ENCODE measurements at regions not wholly inside any gene's neighbourhood (a gene's known extent, or its start where the extent isn't known, plus 50 kb on each side); places are given as distances from the start of the nearest gene placed in this dataset.

GRCh38 chr19:32103541-32103940 is 241.9 kb upstream of the ZNF507 start:
- no peak overlapping the region for H2BK15ac ChIP-seq (ENCODE audit: low read depth, low read length)
- H3K9me3 ChIP-seq (ENCODE audit: control insufficient read depth, insufficient read depth, low read length) = no peaks in the 10 kb centered on the region; the same call in 1 of the 2 replicates
- WGBS, 2 experiments (ENCODE audit: extremely low coverage in 2 of 2, insufficient read length in 1 of 2) = 72% methylated on average over 8 of the region's 11 CpGs; no CpG with 5 or more reads in 1 of the 2 experiments
- no peak overlapping the region for H4K91ac ChIP-seq (ENCODE audit: insufficient read depth, low read depth, low read length)
- TF ChIP-seq POLR2A (IDR thresholded peaks at IDR 0.05; ENCODE audit: low read depth, low read length) (no peak), FOS (IDR thresholded peaks at IDR 0.05; ENCODE audit: low read depth, low read length) (no peak)
- TF ChIP-seq, protein P1, sequence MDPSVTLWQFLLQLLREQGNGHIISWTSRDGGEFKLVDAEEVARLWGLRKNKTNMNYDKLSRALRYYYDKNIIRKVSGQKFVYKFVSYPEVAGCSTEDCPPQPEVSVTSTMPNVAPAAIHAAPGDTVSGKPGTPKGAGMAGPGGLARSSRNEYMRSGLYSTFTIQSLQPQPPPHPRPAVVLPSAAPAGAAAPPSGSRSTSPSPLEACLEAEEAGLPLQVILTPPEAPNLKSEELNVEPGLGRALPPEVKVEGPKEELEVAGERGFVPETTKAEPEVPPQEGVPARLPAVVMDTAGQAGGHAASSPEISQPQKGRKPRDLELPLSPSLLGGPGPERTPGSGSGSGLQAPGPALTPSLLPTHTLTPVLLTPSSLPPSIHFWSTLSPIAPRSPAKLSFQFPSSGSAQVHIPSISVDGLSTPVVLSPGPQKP (IDR thresholded peaks at IDR 0.05; ENCODE audit: borderline replicate concordance, low read depth, low read length) = no peak
- no peak overlapping the region for H3K4me3 ChIP-seq (ENCODE audit: insufficient read depth, low read depth, low read length)
- no peaks in the 10 kb centered on the region for H3K4me1 ChIP-seq (ENCODE audit: control insufficient read depth, insufficient read depth, low read length)
- H3K14ac ChIP-seq (replicated peaks; ENCODE audit: low read depth, low read length) = no peak overlapping the region
- no peak overlapping the region for H3K27ac ChIP-seq (ENCODE audit: insufficient read depth, low read length)
- H3K4me2 ChIP-seq (ENCODE audit: low read depth, low read length) = no peak overlapping the region
- peak overlapping the region; percentile 28 for H2AK9ac ChIP-seq (replicated peaks; ENCODE audit: low read depth, low read length, poor library complexity)
- no peak overlapping the region for H3K23ac ChIP-seq (ENCODE audit: low read depth, low read length)
- no TSS peak for BruUV-seq (replicated peaks)
- no peak overlapping the region for H2BK120ac ChIP-seq (ENCODE audit: low read depth, low read length)
- H2BK20ac ChIP-seq (ENCODE audit: low read depth, low read length) = no peak overlapping the region
- H3K79me1 ChIP-seq (ENCODE audit: low read depth in 1 of 2, low read length in 2 of 2) = no peaks in the 10 kb centered on the region
- no peak overlapping the region for H3K18ac ChIP-seq (ENCODE audit: low read depth, low read length)
- no peak overlapping the region for H3K9ac ChIP-seq (ENCODE audit: low read depth, low read length)
- no peaks in the 10 kb centered on the region for H3K9me1 ChIP-seq (ENCODE audit: insufficient read depth, low read length)
- H3K56ac ChIP-seq (ENCODE audit: extremely low read depth, insufficient read depth, low read length) = no peak overlapping the region
- in situ Hi-C loops (cut with MboI; ENCODE audit: low sequenced_read_pairs) = no loop called here
- POLR2A ChIA-PET (ENCODE audit: unreplicated experiment) = no interaction called here
- dilution Hi-C loops (cut with HindIII; ENCODE audit: low sequenced_read_pairs, unreplicated experiment) = no loop called here
- no peak overlapping the region for H2BK5ac ChIP-seq (ENCODE audit: low read depth, low read length, poor library complexity, severe bottlenecking)
- H2AK5ac ChIP-seq (ENCODE audit: low read depth, low read length) = no peak overlapping the region
- no peak overlapping the region for H4K5ac ChIP-seq (ENCODE audit: low read depth, low read length)
- H3K27me3 ChIP-seq (ENCODE audit: control insufficient read depth, insufficient read depth, low read length) = no peaks in the 10 kb centered on the region
- no peak overlapping the region for H2AFZ ChIP-seq (replicated peaks; ENCODE audit: low read length, poor library complexity)
- intact Hi-C loops (cut with micrococcal nuclease) = no loop called here
- CTCF ChIA-PET = no interaction called here
- no peak overlapping the region for H3K4ac ChIP-seq (ENCODE audit: low read depth, low read length)
- H4K20me1 ChIP-seq (ENCODE audit: insufficient read depth, low read length) = no peaks in the 10 kb centered on the region
- no peak for ATAC-seq (ENCODE audit: low read depth)
- no peak for DNase-seq
- no peak overlapping the region for H4K8ac ChIP-seq (ENCODE audit: low read depth in 2 of 2, low read length in 2 of 2)
- no peaks in the 10 kb centered on the region for H3K36me3 ChIP-seq (ENCODE audit: control insufficient read depth, insufficient read depth, low read length)

Data from IMR-90 (cell line).